GM19023 (cell line): ENCODE measurements at regions not wholly inside any gene's neighbourhood (a gene's known extent, or its start where the extent isn't known, plus 50 kb on each side); places are given as distances from the start of the nearest gene placed in this dataset.
"Not testable (repeated sequence)": the region's sequence is repeated elsewhere in the genome, so short reads cannot be mapped to it uniquely, and the experiment has no call there.

ENCODE experiments used
- ATAC-seq: cut with Tn5 transposase; IDR thresholded peaks from one replicate; pipeline ENCODE4 v1.9.1; 2021; ENCODE audit warnings: mild to moderate bottlenecking, moderate library complexity; ENCODE audit not compliant: unreplicated experiment

- no peak for ATAC-seq
These were observed 137.7 kb upstream of the ZPLD1 start for GRCh38 chr3:102297072-102297658.

- ATAC-seq, result no peak
These were observed 135.5 kb upstream of the ZPLD1 start for GRCh38 chr3:102299125-102299877.

- ATAC-seq, result no peak
These were observed 133.5 kb upstream of the ZPLD1 start for GRCh38 chr3:102301155-102301880.

- no peak for ATAC-seq
These were observed 132.8 kb upstream of the ZPLD1 start for GRCh38 chr3:102302020-102302419.

GRCh38 chr3:102304550-102304949, 130.3 kb upstream of the ZPLD1 start:
- ATAC-seq, result no peak

GRCh38 chr3:102307442-102307841, 127.4 kb upstream of the ZPLD1 start:
- no peak for ATAC-seq

- no peak for ATAC-seq
These were observed 105.7 kb upstream of the ZPLD1 start for GRCh38 chr3:102329066-102329465.

GRCh38 chr3:102329561-102329960, 105.3 kb upstream of the ZPLD1 start:
- ATAC-seq, result no peak

GRCh38 chr3:102332205-102332604, 102.6 kb upstream of the ZPLD1 start:
- no peak for ATAC-seq

- ATAC-seq, result no peak
These were observed 101.9 kb upstream of the ZPLD1 start for GRCh38 chr3:102332934-102333333.

- ATAC-seq, result no peak
These were observed 98.7 kb upstream of the ZPLD1 start for GRCh38 chr3:102336130-102336529.

- no peak for ATAC-seq
These were observed 95.1 kb upstream of the ZPLD1 start for GRCh38 chr3:102339671-102340070.

GRCh38 chr3:102346897-102347296, 87.9 kb upstream of the ZPLD1 start:
- ATAC-seq, result no peak

GRCh38 chr3:102348904-102349303, 85.9 kb upstream of the ZPLD1 start:
- no peak for ATAC-seq

GRCh38 chr3:102353148-102353547, 81.7 kb upstream of the ZPLD1 start:
- ATAC-seq, result no peak

GRCh38 chr3:102353805-102354204, 81.0 kb upstream of the ZPLD1 start:
- ATAC-seq, result no peak

GRCh38 chr3:102354818-102355515, 79.8 kb upstream of the ZPLD1 start:
- ATAC-seq, result no peak

GRCh38 chr3:102356506-102356905, 78.3 kb upstream of the ZPLD1 start:
- no peak for ATAC-seq

- ATAC-seq, result not testable (repeated sequence)
These were observed 77.5 kb upstream of the ZPLD1 start for GRCh38 chr3:102357313-102357712.

GRCh38 chr3:102360183-102360860, 74.5 kb upstream of the ZPLD1 start:
- no peak for ATAC-seq

- no peak for ATAC-seq
These were observed 73.7 kb upstream of the ZPLD1 start for GRCh38 chr3:102361101-102361500.
